GM18868 (cell line): ENCODE measurements at regions not wholly inside any gene's neighbourhood (a gene's known extent, or its start where the extent isn't known, plus 50 kb on each side); places are given as distances from the start of the nearest gene placed in this dataset.

Experiments
- ATAC-seq: cut with Tn5 transposase; IDR thresholded peaks from one replicate; pipeline ENCODE4 v1.9.1; 2021; ENCODE audit warnings: mild to moderate bottlenecking, moderate library complexity; ENCODE audit not compliant: unreplicated experiment

DNA sequence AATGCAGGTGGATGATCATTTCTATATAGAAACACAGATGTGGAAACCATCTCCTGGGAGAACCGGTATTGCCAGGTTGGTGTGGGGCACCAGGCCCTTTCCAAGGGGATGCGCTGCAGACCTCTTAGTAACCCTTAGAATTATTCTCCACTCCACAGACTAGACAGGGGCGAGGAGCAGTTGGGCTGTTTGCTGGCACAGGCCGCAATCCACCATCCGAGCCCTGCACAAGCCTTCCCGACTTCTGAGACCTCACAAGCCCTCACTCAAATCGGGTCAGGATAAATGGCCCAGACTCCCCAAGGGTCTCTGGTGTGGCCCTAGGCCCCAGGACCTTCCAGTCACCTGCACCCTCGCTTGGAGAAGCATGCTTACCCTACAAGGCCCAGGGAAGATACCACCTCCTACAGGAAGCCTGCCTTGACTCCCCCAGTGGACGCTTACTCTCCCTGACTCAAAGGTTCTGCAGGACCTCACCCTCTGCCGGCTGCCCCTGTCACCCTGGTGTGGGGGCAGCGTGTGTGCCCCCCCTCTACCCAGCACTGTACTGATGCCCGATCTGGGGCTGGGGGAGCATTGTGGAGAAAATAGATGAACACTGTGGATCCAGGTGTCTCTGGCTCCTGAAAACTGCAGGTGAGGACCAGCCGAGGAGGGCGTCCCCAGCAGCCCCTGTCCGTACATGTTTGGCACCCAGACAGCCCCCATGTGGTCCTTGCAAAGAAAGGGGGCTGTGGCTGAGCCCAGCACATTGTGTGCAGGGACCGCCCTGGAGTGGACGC is 49.8 kb upstream of the ACSF3 start:
- ATAC-seq: no peak
